ENCODE measurements at regions not wholly inside any gene's neighbourhood (a gene's known extent, or its start where the extent isn't known, plus 50 kb on each side); places are given as distances from the start of the nearest gene placed in this dataset.

DNA sequence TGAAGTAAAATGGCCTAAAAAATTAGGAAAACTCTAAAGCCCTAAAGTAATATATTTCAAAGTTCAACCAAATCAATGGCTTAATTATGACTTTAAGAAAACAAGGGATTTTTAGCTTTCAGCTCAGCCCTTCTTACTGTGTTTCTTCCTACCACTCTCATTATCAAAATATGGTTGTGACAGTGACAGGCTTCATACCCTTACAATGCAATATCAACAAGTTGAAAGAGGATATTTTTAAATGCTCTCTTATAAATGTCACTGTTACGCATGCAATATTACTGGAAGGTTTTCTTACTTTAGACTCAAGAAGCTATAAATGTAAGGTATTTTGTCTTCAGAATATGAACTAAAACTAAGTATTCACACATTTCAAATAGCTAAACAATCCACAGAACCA, 1225.7 kb upstream of the MIR17HG start:
- no peaks in the 10 kb centered on the region for H3K9me3 ChIP-seq
- TF ChIP-seq POLR2AphosphoS5 (IDR thresholded peaks at IDR 0.05) (no peak), POLR2A (IDR thresholded peaks at IDR 0.05) (no peak)
- H3K27ac ChIP-seq: no peak overlapping the region
- H3K27me3 ChIP-seq (replicated peaks; ENCODE audit: insufficient read depth): no peaks in the 10 kb centered on the region
- no peak for DNase-seq (ENCODE audit: low spot score)
- H3K36me3 ChIP-seq: no peaks in the 10 kb centered on the region
- H3K4me1 ChIP-seq (replicated peaks): no peaks in the 10 kb centered on the region
- no peak overlapping the region for H3K4me3 ChIP-seq
- intact Hi-C loops (cut with DNase I): no loop called here
- 50% methylated on average over 1 of the region's 1 CpG for WGBS

DNA sequence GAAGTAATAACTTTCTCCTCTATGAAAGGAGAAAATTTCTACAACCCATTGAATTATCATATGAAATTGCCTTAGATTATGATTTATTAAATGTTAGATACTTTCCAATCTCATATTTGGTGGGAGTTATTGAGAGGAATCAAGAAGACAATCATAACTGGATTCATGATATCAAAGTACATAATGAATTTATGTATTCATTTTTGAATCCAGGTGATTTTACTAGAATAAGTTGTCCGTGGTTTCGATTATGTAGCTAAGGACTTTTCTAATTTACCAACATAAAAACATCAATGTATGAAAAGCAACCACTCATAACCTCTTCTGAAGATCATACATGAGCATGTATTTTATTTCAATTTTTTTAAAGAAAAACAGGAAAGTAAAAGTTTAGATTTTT, 1225.0 kb upstream of the MIR17HG start:
- intact Hi-C loops (cut with DNase I): no loop called here
- no peak overlapping the region for H3K27ac ChIP-seq
- no peak overlapping the region for H3K4me3 ChIP-seq
- no peak for DNase-seq (ENCODE audit: low spot score)
- H3K27me3 ChIP-seq (replicated peaks; ENCODE audit: insufficient read depth): no peaks in the 10 kb centered on the region
- H3K9me3 ChIP-seq: no peaks in the 10 kb centered on the region
- 89% methylated on average over 2 of the region's 2 CpGs for WGBS
- H3K36me3 ChIP-seq: no peaks in the 10 kb centered on the region
- no peaks in the 10 kb centered on the region for H3K4me1 ChIP-seq (replicated peaks)
- TF ChIP-seq POLR2AphosphoS5 (IDR thresholded peaks at IDR 0.05) (no peak), POLR2A (IDR thresholded peaks at IDR 0.05) (no peak)
- TF ChIP-seq, protein P1, sequence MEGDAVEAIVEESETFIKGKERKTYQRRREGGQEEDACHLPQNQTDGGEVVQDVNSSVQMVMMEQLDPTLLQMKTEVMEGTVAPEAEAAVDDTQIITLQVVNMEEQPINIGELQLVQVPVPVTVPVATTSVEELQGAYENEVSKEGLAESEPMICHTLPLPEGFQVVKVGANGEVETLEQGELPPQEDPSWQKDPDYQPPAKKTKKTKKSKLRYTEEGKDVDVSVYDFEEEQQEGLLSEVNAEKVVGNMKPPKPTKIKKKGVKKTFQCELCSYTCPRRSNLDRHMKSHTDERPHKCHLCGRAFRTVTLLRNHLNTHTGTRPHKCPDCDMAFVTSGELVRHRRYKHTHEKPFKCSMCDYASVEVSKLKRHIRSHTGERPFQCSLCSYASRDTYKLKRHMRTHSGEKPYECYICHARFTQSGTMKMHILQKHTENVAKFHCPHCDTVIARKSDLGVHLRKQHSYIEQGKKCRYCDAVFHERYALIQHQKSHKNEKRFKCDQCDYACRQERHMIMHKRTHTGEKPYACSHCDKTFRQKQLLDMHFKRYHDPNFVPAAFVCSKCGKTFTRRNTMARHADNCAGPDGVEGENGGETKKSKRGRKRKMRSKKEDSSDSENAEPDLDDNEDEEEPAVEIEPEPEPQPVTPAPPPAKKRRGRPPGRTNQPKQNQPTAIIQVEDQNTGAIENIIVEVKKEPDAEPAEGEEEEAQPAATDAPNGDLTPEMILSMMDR (IDR thresholded peaks at IDR 0.05): no peak

DNA sequence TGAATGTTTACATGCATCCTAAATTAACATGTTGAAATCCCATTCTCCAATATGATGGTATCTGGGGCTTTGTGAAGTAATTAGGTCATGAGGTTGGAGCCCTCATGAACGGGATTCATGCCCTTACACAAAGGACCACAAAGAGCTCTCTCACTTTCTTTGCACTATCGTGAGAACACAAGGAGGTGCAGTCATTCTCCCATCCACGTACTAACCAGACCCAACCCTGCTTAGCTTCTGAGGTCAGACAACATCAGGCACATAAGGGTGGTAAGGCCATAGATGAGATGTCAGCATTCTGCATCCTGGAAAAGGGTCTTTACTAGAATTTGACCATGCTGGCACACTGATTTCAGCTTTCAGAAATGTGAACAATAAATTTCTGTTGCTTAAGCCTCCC, 1211.9 kb upstream of the MIR17HG start:
- H3K4me3 ChIP-seq: no peak overlapping the region
- no peak for DNase-seq (ENCODE audit: low spot score)
- no peak overlapping the region for H3K27ac ChIP-seq
- no peak for TF ChIP-seq POLR2AphosphoS5 (IDR thresholded peaks at IDR 0.05)
- TF ChIP-seq, protein P1 (IDR thresholded peaks at IDR 0.05): no peak
- no peak for TF ChIP-seq POLR2A (IDR thresholded peaks at IDR 0.05)
- intact Hi-C loops (cut with DNase I): no loop called here
- H3K9me3 ChIP-seq: no peaks in the 10 kb centered on the region
- H3K4me1 ChIP-seq (replicated peaks): no peaks in the 10 kb centered on the region
- 83% methylated on average over 3 of the region's 3 CpGs for WGBS
- no peaks in the 10 kb centered on the region for H3K36me3 ChIP-seq
- H3K27me3 ChIP-seq (replicated peaks; ENCODE audit: insufficient read depth): no peaks in the 10 kb centered on the region

DNA sequence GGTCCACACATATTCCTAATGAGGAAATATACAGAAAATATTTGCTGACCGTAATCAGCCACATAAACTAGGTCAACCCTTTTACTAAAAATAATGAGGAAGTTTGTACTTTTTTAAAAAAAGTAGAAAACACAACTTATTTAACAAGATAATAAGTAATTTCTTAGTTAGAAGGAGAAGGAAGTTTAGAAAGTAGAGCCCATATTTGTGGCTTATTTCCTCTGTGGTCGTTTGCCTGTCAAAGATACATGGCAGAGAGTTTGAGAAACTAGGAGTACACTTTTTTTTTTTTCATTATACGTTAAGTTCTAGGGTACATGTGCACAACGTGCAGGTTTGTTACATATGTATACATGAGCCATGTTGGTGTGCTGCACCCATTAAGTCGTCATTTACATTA, 1205.2 kb upstream of the MIR17HG start:
- H3K27me3 ChIP-seq (replicated peaks; ENCODE audit: insufficient read depth): no peaks in the 10 kb centered on the region
- H3K4me1 ChIP-seq (replicated peaks): no peaks in the 10 kb centered on the region
- intact Hi-C loops (cut with DNase I): no loop called here
- TF ChIP-seq POLR2AphosphoS5 (IDR thresholded peaks at IDR 0.05) (no peak), POLR2A (IDR thresholded peaks at IDR 0.05) (no peak)
- TF ChIP-seq, protein P1 (IDR thresholded peaks at IDR 0.05): no peak
- no peaks in the 10 kb centered on the region for H3K9me3 ChIP-seq
- DNase-seq (ENCODE audit: low spot score): no peak
- H3K36me3 ChIP-seq: no peaks in the 10 kb centered on the region
- no peak overlapping the region for H3K27ac ChIP-seq
- no peak overlapping the region for H3K4me3 ChIP-seq
- WGBS: 79% methylated on average over 5 of the region's 5 CpGs

DNA sequence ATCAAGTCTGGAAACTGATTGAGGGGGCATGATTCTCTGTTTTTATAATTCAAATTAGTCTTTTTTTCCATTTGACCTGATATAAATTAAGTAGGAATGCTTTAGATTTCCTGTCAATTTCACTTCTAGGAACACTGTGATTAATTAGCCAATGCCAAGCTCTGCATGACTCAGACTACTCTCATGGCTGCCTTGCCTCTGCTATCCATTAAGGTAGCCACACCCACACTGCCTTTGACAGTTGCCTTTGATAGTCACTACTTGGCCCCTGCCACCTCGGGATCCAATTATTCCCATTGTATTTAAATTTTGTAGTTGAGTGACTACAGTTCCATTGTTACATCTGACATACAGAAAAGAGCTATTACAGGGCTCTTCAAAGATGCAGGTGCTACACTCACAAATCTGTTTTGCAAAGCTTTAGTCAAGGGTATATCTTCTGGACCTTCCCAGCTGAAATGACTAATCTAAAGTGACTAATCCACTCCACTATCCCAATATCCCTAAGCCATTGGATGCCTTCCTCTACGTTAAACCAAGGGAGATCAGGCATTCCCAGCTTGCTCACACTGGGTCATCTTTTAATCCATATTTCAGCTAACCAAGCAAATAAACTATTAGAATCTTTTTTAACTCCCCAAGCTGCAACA, 1193.1 kb upstream of the MIR17HG start:
- Histone ChIP-seq H3K27me3 (replicated peaks; ENCODE audit: insufficient read depth) (no peaks in the 10 kb centered on the region), H3K36me3 (no peaks in the 10 kb centered on the region), H3K4me3 (no peak overlapping the region), H3K27ac (no peak overlapping the region), H3K9me3 (no peaks in the 10 kb centered on the region), H3K4me1 (replicated peaks) (no peaks in the 10 kb centered on the region)
- intact Hi-C loops (cut with DNase I): no loop called here
- TF ChIP-seq POLR2A (IDR thresholded peaks at IDR 0.05) (no peak), POLR2AphosphoS5 (IDR thresholded peaks at IDR 0.05) (no peak)
- TF ChIP-seq, protein P1 (IDR thresholded peaks at IDR 0.05): no peak
- WGBS: 86% methylated on average over 2 of the region's 2 CpGs
- DNase-seq (ENCODE audit: low spot score): no peak

Data from prostate gland (tissue), 2 donors.